Spleen (tissue), 7 donors: ENCODE measurements at regions not wholly inside any gene's neighbourhood (a gene's known extent, or its start where the extent isn't known, plus 50 kb on each side); places are given as distances from the start of the nearest gene placed in this dataset.

ENCODE experiments used
- CTCF ChIP-seq, 11 experiments: fragments of 200-600 bp in 7 of 11; fragments of 450-650 bp in 4 of 11; sonication (generic) in 4 of 11; IDR thresholded peaks in 8 of 11; conservative IDR thresholded peaks in 3 of 11; 1 replicate in 7 of 11; 2 replicates in 4 of 11; pipeline versions ENCODE4 v1.4.0 to v1.8.0; 2016 to 2021; ENCODE audit warnings: antibody characterized with exemption in 11 of 11, inconsistent platforms in 4 of 11, mild to moderate bottlenecking in 1 of 11
- POLR2A ChIP-seq, 3 donors: fragments of 450-650 bp; IDR thresholded peaks; one replicate each; pipeline ENCODE4 v1.5.1; 2017; ENCODE audit warnings: antibody characterized with exemption in 3 of 3, mild to moderate bottlenecking in 1 of 3
- POLR2AphosphoS5 ChIP-seq, 3 donors: sonication (generic); formaldehyde crosslinking; IDR thresholded peaks; one replicate each; pipeline ENCODE4 v1.5.1; 2017; ENCODE audit warnings: antibody characterized with exemption in 3 of 3
- donor health status: DM: no; HTN: no; CAD: no; lungs with moderate emphysema.
- donor health status: DM: no; HTN: no; CAD: no.
- donor health status: DM: no; HTN: no; CAD: no.

GRCh38 chr2:55995902-55996301 is 72.3 kb upstream of the EFEMP1 start:
- no peak for TF ChIP-seq CTCF (IDR thresholded peaks at IDR 0.05 in 8 of 11, conservative IDR thresholded peaks at IDR 0.05 in 3 of 11)
- TF ChIP-seq POLR2A (IDR thresholded peaks at IDR 0.05): no peak
- TF ChIP-seq POLR2AphosphoS5 (IDR thresholded peaks at IDR 0.05): no peak
